AG09309 (cell line): ENCODE measurements at regions not wholly inside any gene's neighbourhood (a gene's known extent, or its start where the extent isn't known, plus 50 kb on each side); places are given as distances from the start of the nearest gene placed in this dataset.

ENCODE experiments used
- DNase-seq: peaks from one replicate; pipeline ENCODE4 v3.0.0-alpha.2; 2010; ENCODE audit warnings: low read depth
- H3K4me3 ChIP-seq: 2 replicates; pipeline ENCODE4 v1.5.1; 2011; ENCODE audit warnings: mild to moderate bottlenecking, low read depth, low read length, moderate library complexity; ENCODE audit not compliant: control insufficient read depth
- TF ChIP-seq, protein P1 (sequence below): IDR thresholded peaks from 2 replicates; pipeline ENCODE4 v1.5.1; 2011; ENCODE audit warnings: mild to moderate bottlenecking, low read depth, low read length, inconsistent platforms; ENCODE audit not compliant: insufficient read depth, control insufficient read depth; ENCODE audit errors: missing control alignments

DNA sequence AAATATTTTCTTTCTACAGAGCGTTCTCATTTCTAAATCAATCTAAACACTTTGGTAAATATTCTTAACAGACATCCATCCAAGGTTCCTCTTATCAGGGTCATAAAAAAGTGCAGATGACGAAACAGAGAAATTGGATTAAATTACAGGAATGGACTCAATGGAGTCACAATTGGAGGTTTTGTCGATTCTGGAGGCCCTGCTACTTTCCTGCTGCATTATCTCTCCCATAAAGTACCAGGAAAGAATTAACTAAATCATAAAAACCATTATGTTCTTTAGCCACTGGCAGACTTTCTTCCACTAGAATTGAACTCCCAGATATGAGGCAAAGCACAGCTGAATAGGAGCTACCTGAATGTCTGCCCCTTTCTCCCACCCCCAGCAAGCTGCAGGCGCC lies 610.6 kb downstream of the HDGFL1 start:
- TF ChIP-seq, protein P1, sequence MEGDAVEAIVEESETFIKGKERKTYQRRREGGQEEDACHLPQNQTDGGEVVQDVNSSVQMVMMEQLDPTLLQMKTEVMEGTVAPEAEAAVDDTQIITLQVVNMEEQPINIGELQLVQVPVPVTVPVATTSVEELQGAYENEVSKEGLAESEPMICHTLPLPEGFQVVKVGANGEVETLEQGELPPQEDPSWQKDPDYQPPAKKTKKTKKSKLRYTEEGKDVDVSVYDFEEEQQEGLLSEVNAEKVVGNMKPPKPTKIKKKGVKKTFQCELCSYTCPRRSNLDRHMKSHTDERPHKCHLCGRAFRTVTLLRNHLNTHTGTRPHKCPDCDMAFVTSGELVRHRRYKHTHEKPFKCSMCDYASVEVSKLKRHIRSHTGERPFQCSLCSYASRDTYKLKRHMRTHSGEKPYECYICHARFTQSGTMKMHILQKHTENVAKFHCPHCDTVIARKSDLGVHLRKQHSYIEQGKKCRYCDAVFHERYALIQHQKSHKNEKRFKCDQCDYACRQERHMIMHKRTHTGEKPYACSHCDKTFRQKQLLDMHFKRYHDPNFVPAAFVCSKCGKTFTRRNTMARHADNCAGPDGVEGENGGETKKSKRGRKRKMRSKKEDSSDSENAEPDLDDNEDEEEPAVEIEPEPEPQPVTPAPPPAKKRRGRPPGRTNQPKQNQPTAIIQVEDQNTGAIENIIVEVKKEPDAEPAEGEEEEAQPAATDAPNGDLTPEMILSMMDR = no peak
- H3K4me3 ChIP-seq = no peak overlapping the region
- no peak for DNase-seq

DNA sequence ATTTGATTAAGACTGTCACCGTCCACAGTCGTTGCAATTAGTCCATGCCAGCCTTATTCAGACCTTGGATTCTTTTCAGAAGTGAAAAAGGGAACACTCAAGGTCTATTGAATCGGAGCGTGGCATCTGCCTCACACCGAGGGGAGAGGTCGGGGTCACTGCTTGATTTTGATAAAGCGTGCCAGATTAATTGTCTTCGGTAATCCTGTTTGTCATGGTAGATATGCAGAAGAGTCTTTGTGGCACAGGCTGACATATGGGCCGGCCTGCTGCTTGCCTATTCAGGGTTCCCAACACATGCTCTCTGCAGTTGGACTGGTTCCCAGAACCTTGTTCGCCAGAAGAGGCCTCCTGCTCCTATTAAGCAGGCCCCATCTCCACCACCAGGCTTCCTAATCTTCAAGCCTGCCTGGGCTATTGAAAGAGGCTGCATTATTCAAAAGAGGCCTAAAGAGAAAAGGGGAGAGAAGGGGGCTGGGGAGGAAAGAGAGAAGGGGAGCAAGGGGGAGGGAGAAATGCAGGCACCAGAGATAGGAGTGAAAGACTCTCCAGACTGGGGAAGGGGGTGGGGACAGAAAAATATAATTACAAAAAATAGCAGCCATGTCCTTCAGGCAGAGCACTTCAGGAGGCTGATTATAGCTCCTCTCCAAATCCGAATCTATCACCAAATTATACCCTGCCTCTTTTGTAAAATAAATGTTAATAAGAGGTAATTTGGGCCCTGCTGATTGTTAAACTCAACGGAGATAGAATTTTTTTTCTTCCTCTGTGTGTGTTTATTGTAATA lies 611.3 kb downstream of the HDGFL1 start:
- TF ChIP-seq, protein P1 = no peak
- no peak overlapping the region for H3K4me3 ChIP-seq
- no peak for DNase-seq

DNA sequence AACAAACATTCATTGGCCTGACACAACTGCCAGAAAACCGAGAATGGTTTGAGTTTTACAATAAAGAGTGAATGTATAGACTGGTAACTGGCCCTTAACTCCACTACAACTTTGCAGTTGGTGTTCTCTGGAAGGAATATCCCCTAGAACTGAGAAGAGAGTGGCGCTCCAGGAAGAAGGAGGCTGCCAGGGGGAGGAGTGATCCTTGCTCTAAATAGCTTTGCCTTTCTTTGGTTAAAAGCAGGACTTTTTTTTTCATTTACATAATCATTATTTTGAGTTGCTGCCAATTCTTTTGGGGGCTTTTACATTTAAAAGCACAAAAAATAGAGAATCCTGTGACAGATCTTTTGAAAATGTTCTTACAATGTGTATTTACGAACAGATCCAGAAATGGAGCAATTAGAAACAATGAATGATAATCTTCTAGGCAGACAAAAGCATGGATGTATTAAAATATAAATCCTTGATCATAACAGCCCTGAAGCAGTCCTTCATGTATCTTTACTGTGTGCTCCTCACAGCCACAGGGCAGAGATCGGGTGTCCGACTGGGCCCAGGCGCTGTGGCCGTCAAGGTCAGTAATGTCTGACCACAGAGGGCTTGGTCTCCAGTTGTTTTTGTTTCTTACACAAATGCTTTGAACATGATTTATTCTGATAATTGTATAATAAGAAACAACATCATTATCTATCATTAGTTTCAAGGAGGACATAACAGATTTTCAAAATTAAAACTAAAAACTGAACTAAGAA lies 612.2 kb downstream of the HDGFL1 start:
- H3K4me3 ChIP-seq = no peak overlapping the region
- TF ChIP-seq, protein P1 = no peak
- no peak for DNase-seq

DNA sequence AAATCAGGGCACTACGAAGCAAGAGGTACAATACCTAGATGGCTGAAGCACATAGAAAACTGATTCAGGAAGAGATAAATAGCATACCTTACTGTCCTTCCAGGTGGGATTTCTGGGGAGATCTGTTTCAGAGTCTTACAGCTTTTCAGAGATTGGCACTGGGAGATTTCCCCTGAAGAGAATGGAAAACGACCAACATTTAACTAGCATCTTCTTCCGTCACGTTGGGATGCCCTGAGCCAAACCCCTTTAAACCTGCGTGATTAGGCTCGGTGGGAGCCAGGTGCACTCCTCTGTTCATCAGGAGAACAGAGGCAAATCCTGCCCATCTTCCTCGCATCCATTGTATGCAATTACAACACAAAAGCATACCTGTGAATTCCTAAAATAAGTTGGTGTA lies 614.5 kb downstream of the HDGFL1 start:
- no peak for DNase-seq
- no peak overlapping the region for H3K4me3 ChIP-seq
- TF ChIP-seq, protein P1 = no peak

DNA sequence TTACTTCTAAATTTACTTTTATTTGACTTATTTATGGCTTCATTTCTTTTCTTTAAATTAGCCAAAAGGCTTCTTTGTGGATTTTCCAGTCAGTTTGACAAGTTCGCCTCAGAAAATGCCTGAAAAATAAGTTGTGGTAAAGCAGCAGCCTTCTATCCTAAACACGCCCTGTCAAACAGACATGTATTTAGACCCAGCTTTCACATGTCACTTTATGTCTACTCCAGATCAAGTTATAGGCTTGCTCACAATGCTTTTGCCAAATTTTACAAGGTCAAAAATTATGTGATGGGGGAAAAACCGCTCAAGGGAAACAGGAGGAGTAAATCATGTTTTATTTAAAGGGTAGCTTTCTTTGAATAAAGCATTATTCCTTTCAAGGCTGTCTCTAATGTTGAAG lies 615.0 kb downstream of the HDGFL1 start:
- no peak for DNase-seq
- TF ChIP-seq, protein P1 = no peak
- H3K4me3 ChIP-seq = no peak overlapping the region

DNA sequence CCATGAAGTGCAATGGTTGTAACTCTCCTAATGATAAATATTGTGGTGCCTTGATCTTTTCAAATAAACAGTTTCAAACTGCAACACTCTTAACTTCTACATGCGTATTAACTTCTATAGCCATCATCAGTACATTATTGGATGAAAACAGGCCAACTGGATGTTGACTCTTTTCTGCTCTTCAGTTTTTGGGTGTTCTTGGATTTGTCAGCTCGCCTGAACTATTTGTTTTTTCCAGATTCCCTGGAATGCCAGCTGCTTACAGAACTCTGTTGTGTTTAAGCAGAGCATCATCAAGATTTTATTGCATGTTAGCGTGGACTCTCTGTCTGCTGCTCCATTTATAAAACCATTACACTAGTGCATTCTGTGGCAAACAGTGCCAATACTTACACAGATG lies 626.1 kb downstream of the HDGFL1 start:
- TF ChIP-seq, protein P1 = no peak
- no peak overlapping the region for H3K4me3 ChIP-seq
- DNase-seq = no peak
